22Rv1 (cell line): ENCODE measurements at regions not wholly inside any gene's neighbourhood (a gene's known extent, or its start where the extent isn't known, plus 50 kb on each side); places are given as distances from the start of the nearest gene placed in this dataset.

Experiments
- CTCF ChIP-seq: fragments of 450-650 bp; IDR thresholded peaks from 2 replicates; pipeline ENCODE4 v1.5.1; 2017; ENCODE audit warnings: mild to moderate bottlenecking
- ZFX ChIP-seq: fragments of 450-650 bp; IDR thresholded peaks from 2 replicates; pipeline ENCODE4 v1.6.1; 2017; ENCODE audit warnings: antibody characterized with exemption, borderline replicate concordance

- no peak for TF ChIP-seq CTCF
- TF ChIP-seq ZFX, result no peak
Measured at GRCh38 chr11:91163619-91164451, 941.0 kb upstream of the CHORDC1 start.
